Muscle layer of colon (tissue), 2 donors: ENCODE measurements at regions not wholly inside any gene's neighbourhood (a gene's known extent, or its start where the extent isn't known, plus 50 kb on each side); places are given as distances from the start of the nearest gene placed in this dataset.

Source experiments
- H3K27ac ChIP-seq: one replicate; pipeline ENCODE4 v1.7.0; 2013; ENCODE audit warnings: low read depth, mild to moderate bottlenecking, low read length, moderate library complexity
- H3K27me3 ChIP-seq, 2 donors: one replicate each; pipeline ENCODE4 v1.7.0; 2013; ENCODE audit warnings: low read length in 2 of 2, mild to moderate bottlenecking in 2 of 2; ENCODE audit not compliant: insufficient read depth in 2 of 2, control insufficient read depth in 1 of 2
- H3K36me3 ChIP-seq: one replicate; pipeline ENCODE4 v1.7.0; 2013; ENCODE audit warnings: mild to moderate bottlenecking, low read length; ENCODE audit not compliant: insufficient read depth
- H3K4me1 ChIP-seq: one replicate; pipeline ENCODE4 v1.7.0; 2013; ENCODE audit warnings: mild to moderate bottlenecking, low read length; ENCODE audit not compliant: insufficient read depth
- H3K4me3 ChIP-seq, 2 donors: one replicate each; pipeline ENCODE4 v1.7.0; 2013; ENCODE audit warnings: low read length in 2 of 2, low read depth in 1 of 2, mild to moderate bottlenecking in 1 of 2, moderate library complexity in 1 of 2
- H3K9ac ChIP-seq: one replicate; pipeline ENCODE4 v1.7.0; 2013; ENCODE audit warnings: low read length
- H3K9me3 ChIP-seq: one replicate; pipeline ENCODE4 v1.7.0; 2013; ENCODE audit warnings: mild to moderate bottlenecking, low read length
- donor health status: abdominal sarcoma.
- donor health status: Adenocarcinoma of cecum.

DNA sequence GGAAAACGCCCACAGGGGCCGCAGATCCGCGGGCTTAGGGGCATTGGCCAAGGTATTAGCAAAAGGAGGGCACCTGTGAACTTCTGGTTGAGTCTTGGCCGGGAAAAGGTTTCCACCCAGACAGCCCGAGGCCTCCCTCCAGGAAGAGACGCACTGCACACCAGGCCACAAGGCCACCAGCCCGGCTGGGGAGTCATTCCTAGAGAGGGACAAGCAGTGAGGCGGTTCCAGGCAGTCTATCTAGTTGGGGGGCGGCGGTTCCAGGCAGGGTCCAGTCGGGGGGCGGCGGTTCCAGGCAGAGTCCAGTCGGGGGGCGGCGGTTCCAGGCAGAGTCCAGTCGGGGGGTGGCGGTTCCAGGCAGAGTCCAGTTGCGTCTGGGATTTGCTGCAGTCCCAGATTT lies 518.5 kb downstream of the GLRX3 start:
- Histone ChIP-seq H3K36me3 (no peaks in the 10 kb centered on the region), H3K27me3 (peaks cover 0 to 5% of the 10 kb centered on the region in 2 donors), H3K27ac (no peak overlapping the region), H3K9me3 (no peaks in the 10 kb centered on the region), H3K4me3 (no peak overlapping the region), H3K4me1 (no peaks in the 10 kb centered on the region), H3K9ac (no peak overlapping the region)

DNA sequence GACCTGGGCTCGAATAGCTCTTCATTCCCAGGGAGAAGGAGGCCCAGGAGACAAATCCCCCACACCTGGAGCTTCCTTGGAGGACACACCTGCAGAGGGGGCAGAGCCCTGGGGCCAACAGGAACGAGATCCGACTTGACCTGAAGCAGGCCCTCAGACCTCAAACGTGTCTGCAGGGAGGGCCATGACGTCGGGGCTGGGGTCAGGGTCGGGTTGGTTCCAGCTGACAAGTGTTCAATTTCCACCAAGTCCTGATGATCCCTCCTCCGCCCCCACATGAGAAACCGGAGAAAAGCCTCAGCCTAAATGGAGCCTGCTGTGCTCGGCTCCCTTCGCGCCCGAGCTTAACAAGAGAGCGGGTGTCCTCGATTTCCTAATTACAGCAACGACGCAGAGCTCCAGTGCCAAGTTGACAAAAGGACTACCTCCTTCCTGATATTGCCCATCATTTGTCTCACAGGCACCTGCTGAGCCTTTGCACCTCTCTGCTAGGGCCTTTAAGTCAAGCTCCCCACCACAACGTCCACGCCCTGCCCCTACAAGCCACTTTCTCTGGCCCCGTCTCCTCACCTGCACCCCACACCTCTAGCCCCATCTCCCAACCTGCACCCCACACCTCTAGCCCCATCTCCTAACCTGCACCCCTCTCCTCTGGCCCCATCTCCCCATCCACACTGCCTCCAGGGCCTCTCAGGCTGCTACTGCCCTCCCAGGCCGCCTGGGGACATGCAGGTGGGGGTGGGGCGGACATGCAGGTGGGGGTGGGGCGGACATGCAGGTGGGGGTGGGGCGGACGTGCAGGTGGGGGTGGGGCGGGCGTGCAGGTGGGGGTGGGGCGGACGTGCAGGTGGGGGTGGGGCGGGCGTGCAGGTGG lies 519.4 kb downstream of the GLRX3 start:
- H3K36me3 ChIP-seq: no peaks in the 10 kb centered on the region
- H3K4me1 ChIP-seq: no peaks in the 10 kb centered on the region
- no peaks in the 10 kb centered on the region for H3K9me3 ChIP-seq
- no peak overlapping the region for H3K9ac ChIP-seq
- H3K27me3 ChIP-seq: peaks cover 0 to 5% of the 10 kb centered on the region in 2 donors
- no peak overlapping the region for H3K4me3 ChIP-seq
- no peak overlapping the region for H3K27ac ChIP-seq

DNA sequence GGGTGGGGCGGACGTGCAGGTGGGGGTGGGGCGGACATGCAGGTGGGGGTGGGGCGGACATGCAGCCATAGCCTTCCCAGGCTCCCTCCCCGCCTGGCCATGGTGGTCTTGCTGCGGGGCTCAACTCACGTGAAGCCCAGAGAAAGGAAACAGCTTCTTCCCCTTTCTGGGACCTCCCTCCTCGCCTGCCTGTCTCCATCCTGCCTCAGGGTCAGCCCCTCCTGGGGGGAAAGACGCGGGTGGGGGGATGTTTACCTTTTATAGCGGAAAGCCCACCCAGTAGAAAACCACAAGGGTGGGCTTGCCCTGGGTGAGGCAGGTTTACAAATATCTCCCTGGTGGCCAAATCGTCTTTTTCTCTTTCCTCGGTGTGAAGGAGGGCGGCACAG lies 520.0 kb downstream of the GLRX3 start:
- Histone ChIP-seq H3K4me1 (no peaks in the 10 kb centered on the region), H3K4me3 (no peak overlapping the region), H3K36me3 (no peaks in the 10 kb centered on the region), H3K27me3 (peaks cover 0 to 5% of the 10 kb centered on the region in 2 donors), H3K9me3 (no peaks in the 10 kb centered on the region), H3K9ac (no peak overlapping the region), H3K27ac (no peak overlapping the region)

DNA sequence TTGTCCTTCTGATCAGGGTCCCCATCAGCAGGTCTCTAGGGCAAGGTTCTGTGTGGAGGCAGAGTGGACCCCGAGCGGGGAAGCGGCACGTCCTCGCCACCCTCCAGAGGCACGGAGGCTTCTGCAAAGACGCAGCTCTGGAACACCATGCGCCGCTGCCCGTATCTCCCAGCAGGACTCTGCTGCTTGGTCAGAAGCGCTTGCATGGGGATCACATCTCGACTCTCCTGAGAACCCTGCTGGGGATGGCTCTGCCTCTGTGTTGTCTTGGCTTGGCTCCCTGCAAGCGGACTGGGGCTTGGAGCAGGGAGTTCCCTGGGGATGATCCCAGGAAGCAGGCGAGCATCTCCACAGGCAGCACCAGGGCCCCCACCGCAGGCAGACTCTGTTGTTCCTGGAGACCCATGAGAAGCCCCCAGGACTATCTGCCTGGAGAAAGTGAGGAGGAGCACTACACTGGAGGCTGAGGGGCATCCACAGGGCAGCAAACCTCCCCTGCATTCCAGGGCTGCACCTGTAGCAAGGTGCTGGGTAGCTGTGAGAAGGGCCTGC lies 520.5 kb downstream of the GLRX3 start:
- Histone ChIP-seq H3K4me1 (no peaks in the 10 kb centered on the region), H3K27me3 (peaks cover 0 to 5% of the 10 kb centered on the region in 2 donors), H3K36me3 (no peaks in the 10 kb centered on the region), H3K9ac (no peak overlapping the region), H3K4me3 (no peak overlapping the region), H3K9me3 (no peaks in the 10 kb centered on the region), H3K27ac (no peak overlapping the region)

DNA sequence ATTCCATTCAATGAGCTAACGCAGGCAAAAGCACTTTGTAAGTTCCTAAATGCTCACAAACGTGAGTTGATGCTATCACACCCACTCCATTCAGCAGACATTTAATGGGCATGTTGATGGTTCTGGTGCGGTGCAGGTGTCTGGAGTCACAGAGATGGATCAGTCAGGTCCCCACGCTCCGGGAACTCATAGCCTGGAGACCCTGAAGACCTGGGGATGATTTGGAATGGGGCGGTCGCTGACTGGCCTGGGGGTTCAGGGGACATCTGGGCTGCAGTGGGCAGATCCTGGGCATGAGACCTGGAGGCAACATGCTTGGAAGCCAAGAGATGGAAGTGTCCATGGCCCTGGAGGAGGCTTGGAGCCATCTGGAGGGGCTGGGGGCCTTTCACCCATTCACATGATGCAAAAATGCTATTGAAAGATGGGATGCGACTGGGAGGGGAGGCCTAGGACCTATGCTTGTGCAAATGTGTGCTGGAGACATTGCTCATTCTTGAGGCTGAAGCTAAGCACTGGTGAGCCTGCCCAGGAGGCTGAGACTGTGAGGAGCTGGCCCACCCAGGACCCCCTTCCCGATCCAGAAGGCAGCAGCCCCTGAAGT lies 522.6 kb downstream of the GLRX3 start:
- H3K36me3 ChIP-seq: no peaks in the 10 kb centered on the region
- peaks cover 0 to 5% of the 10 kb centered on the region in 2 donors for H3K27me3 ChIP-seq
- H3K9ac ChIP-seq: no peak overlapping the region
- H3K4me1 ChIP-seq: no peaks in the 10 kb centered on the region
- no peak overlapping the region for H3K27ac ChIP-seq
- no peak overlapping the region for H3K4me3 ChIP-seq
- H3K9me3 ChIP-seq: no peaks in the 10 kb centered on the region

DNA sequence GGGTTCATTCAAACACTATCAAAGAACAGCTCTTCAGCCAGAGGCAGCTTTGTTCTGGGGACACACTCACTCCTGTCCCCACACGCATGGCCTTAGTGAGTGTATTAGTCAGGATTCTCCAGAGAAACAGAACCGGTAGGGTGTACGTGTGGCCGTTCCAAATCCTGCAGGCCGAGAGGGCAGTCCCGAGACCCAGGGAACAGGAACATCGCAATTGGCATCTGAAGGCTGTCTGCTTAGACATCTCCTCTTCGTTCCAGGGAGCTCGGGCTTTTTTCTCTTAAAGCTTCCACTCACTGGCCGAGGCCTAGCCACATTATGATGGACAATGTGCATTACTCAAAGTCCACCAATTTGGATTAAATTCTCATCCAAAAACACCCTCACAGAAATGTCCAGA lies 523.3 kb downstream of the GLRX3 start:
- no peak overlapping the region for H3K4me3 ChIP-seq
- H3K9me3 ChIP-seq: no peaks in the 10 kb centered on the region
- no peak overlapping the region for H3K27ac ChIP-seq

DNA sequence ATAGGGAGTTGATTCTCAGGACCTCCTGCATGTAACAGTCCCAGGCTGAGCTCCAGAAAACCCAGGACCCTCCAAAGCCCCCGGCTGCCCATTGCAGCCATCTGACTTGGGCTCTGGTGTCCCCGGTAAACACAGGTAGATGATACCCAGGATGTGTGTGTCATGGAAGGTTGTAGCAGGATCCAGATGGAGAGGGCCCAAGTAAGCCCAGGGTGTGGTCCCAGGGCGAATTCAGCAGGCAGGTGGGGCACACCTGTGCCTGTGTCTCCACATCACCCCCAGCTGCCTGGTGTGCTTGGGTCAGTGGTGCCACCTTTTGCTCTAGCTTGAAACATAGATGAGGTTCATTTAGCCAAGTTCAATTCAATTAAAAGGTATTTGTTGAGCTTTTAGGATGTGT lies 524.1 kb downstream of the GLRX3 start:
- Histone ChIP-seq H3K9ac (no peak overlapping the region), H3K4me1 (no peaks in the 10 kb centered on the region), H3K4me3 (no peak overlapping the region), H3K9me3 (no peaks in the 10 kb centered on the region), H3K36me3 (no peaks in the 10 kb centered on the region), H3K27ac (no peak overlapping the region), H3K27me3 (peaks cover 0 to 5% of the 10 kb centered on the region in 2 donors)

More for the DNA sequence above, 523.3 kb downstream of the GLRX3 start:
- Histone ChIP-seq H3K4me1 (no peaks in the 10 kb centered on the region), H3K27me3 (peaks cover 0 to 5% of the 10 kb centered on the region in 2 donors), H3K36me3 (no peaks in the 10 kb centered on the region), H3K9ac (no peak overlapping the region)

DNA sequence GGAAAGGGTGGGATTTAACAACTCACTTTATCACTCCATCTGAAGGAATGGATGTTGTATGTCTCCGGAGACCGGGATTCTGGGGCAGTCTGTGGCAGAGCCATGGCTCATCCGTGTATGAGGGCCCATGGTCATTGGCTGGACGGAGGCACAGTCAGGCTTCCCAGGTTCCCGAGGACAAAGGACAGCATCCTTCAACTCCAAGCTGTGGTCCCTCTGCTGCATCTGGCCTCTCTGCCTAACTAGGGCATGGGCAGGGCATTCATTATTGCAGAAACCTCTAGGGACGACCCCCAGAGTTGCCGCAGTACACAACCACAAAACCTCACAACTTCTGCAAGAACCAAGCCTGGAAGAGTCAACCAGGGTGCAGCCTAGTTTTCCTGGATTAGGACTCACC lies 525.2 kb downstream of the GLRX3 start:
- no peak overlapping the region for H3K4me3 ChIP-seq
- H3K9ac ChIP-seq: no peak overlapping the region
- H3K27me3 ChIP-seq: peaks cover 0 to 5% of the 10 kb centered on the region in 2 donors
- H3K36me3 ChIP-seq: no peaks in the 10 kb centered on the region
- H3K27ac ChIP-seq: no peak overlapping the region
- no peaks in the 10 kb centered on the region for H3K4me1 ChIP-seq
- no peaks in the 10 kb centered on the region for H3K9me3 ChIP-seq

DNA sequence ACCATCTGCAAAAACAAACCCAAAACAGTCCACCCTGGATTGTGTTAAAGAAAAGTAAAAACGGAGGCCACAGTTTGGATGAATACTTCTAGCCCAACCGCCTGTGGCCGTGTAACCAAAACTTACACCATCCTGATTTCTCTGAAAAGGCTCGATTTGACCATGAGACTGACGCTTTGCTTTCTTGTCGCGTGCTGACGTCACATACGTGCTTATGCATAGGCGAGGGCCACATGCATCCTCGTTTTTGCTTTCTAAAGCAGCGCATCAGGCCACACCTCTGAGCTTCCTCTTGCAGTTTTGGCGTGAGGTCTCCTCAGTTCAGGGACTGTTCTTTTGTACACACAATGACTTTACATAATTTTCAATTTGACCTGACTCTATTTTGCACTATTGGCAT lies 526.6 kb downstream of the GLRX3 start:
- H3K4me3 ChIP-seq: no peak overlapping the region
- H3K27me3 ChIP-seq: no peaks in the 10 kb centered on the region
- H3K27ac ChIP-seq: no peak overlapping the region
- H3K9ac ChIP-seq: no peak overlapping the region
- no peaks in the 10 kb centered on the region for H3K9me3 ChIP-seq
- no peaks in the 10 kb centered on the region for H3K36me3 ChIP-seq
- no peaks in the 10 kb centered on the region for H3K4me1 ChIP-seq

DNA sequence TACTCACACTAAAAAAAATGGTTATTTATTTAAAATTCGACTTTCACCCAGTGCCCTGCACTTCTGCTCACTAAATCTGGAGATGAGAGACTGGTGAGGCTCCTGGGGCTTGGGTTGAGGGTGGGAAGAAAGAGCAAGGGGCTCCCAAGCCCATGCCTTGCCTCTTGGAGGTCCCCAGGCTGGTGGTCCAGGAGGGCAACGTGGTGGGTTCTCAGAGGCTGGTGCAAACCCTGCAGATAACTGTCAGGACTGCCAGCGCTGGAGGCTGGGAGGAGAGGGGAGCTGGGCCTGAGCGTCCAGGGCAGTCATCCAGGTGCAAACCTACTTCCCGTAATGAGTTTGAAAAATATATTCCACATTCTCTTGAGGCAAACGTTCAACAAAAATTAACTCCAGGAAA lies 528.3 kb downstream of the GLRX3 start:
- Histone ChIP-seq H3K36me3 (no peaks in the 10 kb centered on the region), H3K9ac (no peak overlapping the region), H3K27ac (no peak overlapping the region), H3K27me3 (no peaks in the 10 kb centered on the region), H3K9me3 (no peaks in the 10 kb centered on the region), H3K4me3 (no peak overlapping the region), H3K4me1 (no peaks in the 10 kb centered on the region)

DNA sequence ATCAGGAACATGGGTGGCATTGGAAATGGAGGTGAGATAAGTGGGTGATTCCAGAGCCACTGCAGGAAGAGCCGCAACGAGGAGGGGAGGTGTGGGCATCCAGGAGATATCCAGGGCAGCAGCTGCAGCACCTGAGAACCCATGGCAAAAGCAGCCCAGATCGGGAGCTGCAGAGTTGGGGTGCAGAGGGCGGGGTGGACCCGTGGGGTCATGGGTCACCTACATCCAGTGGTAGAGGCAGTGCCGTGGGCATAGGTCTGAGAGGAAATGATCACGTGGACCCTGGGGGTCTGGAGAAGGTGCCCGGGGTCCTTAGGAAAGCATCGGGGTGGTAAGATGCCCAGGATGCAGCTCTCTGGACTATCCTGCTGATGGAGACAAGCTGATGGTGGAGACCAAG lies 530.0 kb downstream of the GLRX3 start:
- Histone ChIP-seq H3K36me3 (no peaks in the 10 kb centered on the region), H3K4me3 (no peak overlapping the region), H3K4me1 (no peaks in the 10 kb centered on the region), H3K27me3 (no peaks in the 10 kb centered on the region), H3K27ac (no peak overlapping the region), H3K9ac (no peak overlapping the region), H3K9me3 (no peaks in the 10 kb centered on the region)
